ENCODE measurements at regions not wholly inside any gene's neighbourhood (a gene's known extent, or its start where the extent isn't known, plus 50 kb on each side); places are given as distances from the start of the nearest gene placed in this dataset.

GRCh38 chr2:13006426-13006825 lies 289.7 kb downstream of the TRIB2 start:
- DNase-seq (ENCODE audit: low read depth in 2 of 3, low spot score in 2 of 3): no peak

GRCh38 chr2:13006829-13007717 lies 290.3 kb downstream of the TRIB2 start:
- DNase-seq (ENCODE audit: low read depth in 2 of 3, low spot score in 2 of 3): peak; percentile 15 to 32 (median 20)

- no peak for DNase-seq (ENCODE audit: low read depth in 2 of 3, low spot score in 2 of 3)
Measured at GRCh38 chr2:13009027-13009642, 292.4 kb downstream of the TRIB2 start.

DNA sequence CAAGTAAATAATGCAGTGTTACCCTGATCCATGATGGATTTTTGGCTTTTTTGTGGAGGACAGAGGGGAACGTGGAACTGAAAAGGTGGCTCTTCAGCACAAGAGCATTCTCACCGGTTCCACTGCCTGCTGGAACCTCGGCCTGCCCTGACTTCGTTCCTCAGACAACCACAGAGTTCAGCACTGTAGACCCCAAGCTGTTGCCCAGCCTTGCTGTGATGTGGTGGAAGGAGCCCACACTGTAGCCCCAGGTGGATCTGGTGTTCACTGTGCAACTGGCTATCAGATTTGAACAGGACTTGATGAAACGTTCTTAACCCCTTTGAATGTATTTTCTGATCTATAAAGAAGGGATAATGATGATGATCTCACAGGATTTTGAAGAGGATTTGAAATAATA lies 293.5 kb downstream of the TRIB2 start:
- DNase-seq (ENCODE audit: low read depth in 2 of 3, low spot score in 2 of 3): no peak

- DNase-seq (ENCODE audit: low read depth in 2 of 3, low spot score in 2 of 3): no peak
Measured at GRCh38 chr2:13014783-13015182, 298.0 kb downstream of the TRIB2 start.

DNA sequence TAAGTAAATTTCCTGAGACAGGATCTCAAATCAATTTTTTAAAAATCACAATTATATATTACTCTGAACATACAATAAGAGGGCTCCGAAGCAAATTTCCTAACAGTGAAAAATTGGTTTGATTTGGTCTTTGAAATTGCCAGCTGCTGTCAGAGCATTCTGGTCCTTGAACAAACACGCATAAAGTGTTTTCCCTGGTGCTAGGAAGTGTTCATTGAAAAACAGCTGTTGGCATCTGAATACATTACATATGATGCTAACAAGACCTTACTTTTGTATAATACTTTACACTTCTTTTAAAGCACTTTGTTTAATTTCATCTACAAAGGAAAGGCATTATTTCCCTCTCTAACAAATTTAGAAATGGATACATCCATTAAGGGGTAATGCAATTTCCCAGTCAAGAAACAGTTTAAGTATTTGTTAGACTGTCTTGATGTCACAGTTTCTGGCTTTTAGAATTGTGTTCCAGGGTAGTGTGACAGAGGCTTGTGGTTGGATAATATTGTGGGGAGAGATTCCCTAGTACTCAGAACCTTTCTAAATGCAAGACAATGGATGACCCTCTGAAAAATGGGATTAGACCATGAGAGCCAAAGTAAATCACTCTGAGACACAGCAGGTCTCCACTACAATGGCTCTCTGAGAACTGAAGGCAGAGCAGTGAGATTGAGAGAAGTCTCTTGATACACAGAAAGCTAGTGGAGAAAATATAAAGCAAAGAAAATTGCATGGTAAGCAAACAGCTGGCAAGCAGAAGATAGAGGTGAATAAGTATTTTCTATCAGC lies 299.0 kb downstream of the TRIB2 start:
- DNase-seq (ENCODE audit: low read depth in 2 of 3, low spot score in 2 of 3): no peak

GRCh38 chr2:13018490-13018889 lies 301.8 kb downstream of the TRIB2 start:
- no peak for DNase-seq (ENCODE audit: low read depth in 2 of 3, low spot score in 2 of 3)

DNA sequence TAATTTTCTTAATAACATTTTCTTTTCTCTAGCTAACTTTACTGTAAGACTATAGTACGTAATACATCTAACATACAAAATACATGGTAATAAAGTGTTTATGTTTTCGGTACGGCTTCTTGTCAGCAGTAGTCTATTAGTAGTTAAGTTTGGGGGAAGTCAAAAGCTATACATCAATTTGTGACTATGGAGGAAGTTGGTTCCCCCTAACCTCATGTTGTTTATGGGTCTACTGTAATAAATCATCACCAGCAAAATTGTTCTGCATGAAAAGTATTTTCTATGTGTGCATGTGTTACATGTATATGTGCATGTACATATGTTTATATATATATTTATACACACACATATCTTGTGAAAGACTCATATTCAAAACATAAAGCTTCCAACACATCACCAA lies 303.0 kb downstream of the TRIB2 start:
- DNase-seq (ENCODE audit: low read depth in 2 of 3, low spot score in 2 of 3): no peak

GRCh38 chr2:13020469-13020868 lies 303.7 kb downstream of the TRIB2 start:
- no peak for DNase-seq (ENCODE audit: low read depth in 2 of 3, low spot score in 2 of 3)

- DNase-seq (ENCODE audit: low read depth in 2 of 3, low spot score in 2 of 3): no peak
Measured at GRCh38 chr2:13021470-13021957, 304.8 kb downstream of the TRIB2 start.

DNA sequence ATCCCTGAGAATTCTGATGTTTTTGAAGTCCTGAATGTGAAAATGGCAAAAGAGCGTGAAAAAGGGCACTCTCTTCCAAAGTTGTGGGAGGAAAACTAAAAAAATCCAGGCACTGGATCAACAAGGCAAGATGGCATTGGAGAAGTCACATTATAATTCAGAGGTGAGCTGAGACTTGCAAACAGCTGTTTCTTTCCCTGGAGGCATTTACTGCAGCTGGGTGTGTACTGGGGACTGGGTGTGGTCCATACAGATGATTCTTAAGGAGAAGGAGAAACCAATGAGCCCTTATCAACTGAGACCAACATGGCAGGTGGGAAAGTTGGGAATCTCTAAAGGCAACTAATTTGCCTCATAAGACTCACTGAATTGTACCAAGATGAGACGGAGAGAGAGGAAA lies 313.9 kb downstream of the TRIB2 start:
- DNase-seq (ENCODE audit: low read depth in 2 of 3, low spot score in 2 of 3): no peak

GRCh38 chr2:13034861-13035260 lies 318.1 kb downstream of the TRIB2 start:
- DNase-seq (ENCODE audit: low read depth in 2 of 3, low spot score in 2 of 3): no peak

DNA sequence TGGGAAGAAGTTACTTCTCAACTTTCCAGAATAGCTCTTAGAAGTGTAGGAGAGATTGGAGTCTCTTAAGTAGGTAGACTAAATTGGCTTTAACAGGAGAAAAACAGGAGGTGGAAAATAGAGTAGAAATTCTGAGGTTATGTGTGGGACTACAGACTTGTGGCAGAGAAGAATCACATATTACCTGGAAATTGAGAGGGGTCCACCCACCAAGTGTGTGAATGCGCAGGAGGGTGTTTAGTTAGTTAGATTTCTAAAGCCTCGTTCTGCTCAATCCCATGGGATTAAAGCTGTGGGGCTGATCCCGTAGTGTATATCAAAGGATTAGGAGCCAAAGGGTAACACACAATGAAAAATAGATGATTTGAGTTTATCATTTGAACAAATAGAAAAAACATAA lies 319.1 kb downstream of the TRIB2 start:
- DNase-seq (ENCODE audit: low read depth in 2 of 3, low spot score in 2 of 3): no peak

DNA sequence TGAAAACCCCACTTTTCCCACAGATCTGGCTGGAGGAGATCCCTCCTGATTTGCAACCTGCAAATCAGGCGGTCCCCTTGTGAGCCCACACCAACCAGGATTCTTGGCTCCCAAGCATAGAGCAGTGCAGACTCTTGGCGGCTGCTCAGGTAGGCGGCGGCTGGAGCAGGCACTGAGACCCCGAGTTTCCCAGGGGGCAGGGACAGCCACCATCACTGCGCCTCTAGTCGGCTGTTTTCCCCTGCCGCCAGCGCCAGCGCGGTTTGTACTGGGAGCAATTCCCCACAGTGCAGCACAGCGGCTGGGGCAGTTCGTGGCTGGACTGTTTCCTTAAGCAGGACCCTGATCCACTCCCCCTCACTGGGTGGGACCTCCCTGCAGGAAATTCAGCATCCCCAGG lies 323.3 kb downstream of the TRIB2 start:
- DNase-seq (ENCODE audit: low read depth in 2 of 3, low spot score in 2 of 3): no peak

- no peak for DNase-seq (ENCODE audit: low read depth in 2 of 3, low spot score in 2 of 3)
Measured at GRCh38 chr2:13046557-13047165, 329.9 kb downstream of the TRIB2 start.

DNA sequence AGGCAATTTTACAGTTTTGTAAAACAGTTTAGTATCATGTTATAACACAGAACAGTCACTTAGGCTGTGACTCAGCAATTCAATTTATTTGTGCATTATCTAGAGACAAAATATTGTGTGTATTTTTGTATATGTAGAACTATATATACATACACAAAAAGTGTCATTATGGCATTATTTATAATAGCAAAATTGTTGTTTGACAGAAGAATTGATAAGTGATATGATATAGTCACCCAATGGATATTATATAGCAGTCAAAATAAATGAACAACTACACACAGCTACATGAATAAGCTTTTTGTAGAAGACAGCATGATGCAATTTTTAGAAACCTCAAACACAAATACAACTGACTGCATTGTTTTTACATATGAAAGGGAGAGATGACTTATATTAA lies 334.0 kb downstream of the TRIB2 start:
- no peak for DNase-seq (ENCODE audit: low read depth in 2 of 3, low spot score in 2 of 3)

- DNase-seq (ENCODE audit: low read depth in 2 of 3, low spot score in 2 of 3): no peak
Measured at GRCh38 chr2:13052547-13052946, 335.8 kb downstream of the TRIB2 start.

- DNase-seq (ENCODE audit: low read depth in 2 of 3, low spot score in 2 of 3): no peak
Measured at GRCh38 chr2:13056259-13056843, 339.6 kb downstream of the TRIB2 start.

DNA sequence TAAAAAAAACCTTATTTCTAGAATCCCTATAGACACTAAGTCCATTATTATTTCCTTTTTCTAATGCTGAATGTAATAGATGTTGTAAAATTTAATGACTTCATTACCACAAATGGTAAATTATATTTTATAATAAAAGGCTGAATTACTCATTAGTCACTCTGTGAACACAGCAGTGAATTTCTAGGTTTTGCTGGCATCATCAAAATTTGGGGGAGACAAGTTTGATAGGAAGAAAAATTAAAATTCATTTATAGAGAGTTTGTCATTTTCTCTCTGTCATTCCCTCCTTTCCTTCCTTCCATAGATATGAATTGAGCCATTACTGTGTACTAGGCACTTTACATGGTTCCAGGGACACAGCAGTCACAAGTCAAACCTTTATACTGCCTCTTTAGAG lies 340.9 kb downstream of the TRIB2 start:
- no peak for DNase-seq (ENCODE audit: low read depth in 2 of 3, low spot score in 2 of 3)

- DNase-seq (ENCODE audit: low read depth in 2 of 3, low spot score in 2 of 3): no peak
Measured at GRCh38 chr2:13066676-13067075, 349.9 kb downstream of the TRIB2 start.

- DNase-seq (ENCODE audit: low read depth in 2 of 3, low spot score in 2 of 3): no peak
Measured at GRCh38 chr2:13067508-13067907, 350.8 kb downstream of the TRIB2 start.
